ENCODE measurements at regions not wholly inside any gene's neighbourhood (a gene's known extent, or its start where the extent isn't known, plus 50 kb on each side); places are given as distances from the start of the nearest gene placed in this dataset.

- no peak for TF ChIP-seq CTCF (IDR thresholded peaks at IDR 0.05; ENCODE audit: low read depth, low read length)
- TF ChIP-seq, protein P1, sequence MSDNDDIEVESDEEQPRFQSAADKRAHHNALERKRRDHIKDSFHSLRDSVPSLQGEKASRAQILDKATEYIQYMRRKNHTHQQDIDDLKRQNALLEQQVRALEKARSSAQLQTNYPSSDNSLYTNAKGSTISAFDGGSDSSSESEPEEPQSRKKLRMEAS (IDR thresholded peaks at IDR 0.05; ENCODE audit: low read depth, low read length): no peak
- no peak for TF ChIP-seq POLR2A (IDR thresholded peaks at IDR 0.05; ENCODE audit: extremely low read depth, insufficient read length)
- TF ChIP-seq MYC (IDR thresholded peaks at IDR 0.05; ENCODE audit: low read depth, low read length): no peak
- DNase-seq (ENCODE audit: low read depth): no peak
- no peak overlapping the region for H3K4me3 ChIP-seq (ENCODE audit: low read depth, low read length)
These were observed 730.8 kb upstream of the EPHA6 start for GRCh38 chr3:96083610-96084009.

- H3K4me3 ChIP-seq (ENCODE audit: low read depth, low read length): no peak overlapping the region
- DNase-seq (ENCODE audit: low read depth): no peak
- no peak for TF ChIP-seq CTCF (IDR thresholded peaks at IDR 0.05; ENCODE audit: low read depth, low read length)
- TF ChIP-seq POLR2A (IDR thresholded peaks at IDR 0.05; ENCODE audit: extremely low read depth, insufficient read length): no peak
- TF ChIP-seq, protein P1 (IDR thresholded peaks at IDR 0.05; ENCODE audit: low read depth, low read length): no peak
- TF ChIP-seq MYC (IDR thresholded peaks at IDR 0.05; ENCODE audit: low read depth, low read length): no peak
These were observed 728.4 kb upstream of the EPHA6 start for GRCh38 chr3:96086018-96086417.

- DNase-seq (ENCODE audit: low read depth): no peak
- TF ChIP-seq MYC (IDR thresholded peaks at IDR 0.05; ENCODE audit: low read depth, low read length): no peak
- no peak for TF ChIP-seq POLR2A (IDR thresholded peaks at IDR 0.05; ENCODE audit: extremely low read depth, insufficient read length)
- no peak for TF ChIP-seq CTCF (IDR thresholded peaks at IDR 0.05; ENCODE audit: low read depth, low read length)
- TF ChIP-seq, protein P1 (IDR thresholded peaks at IDR 0.05; ENCODE audit: low read depth, low read length): no peak
- H3K4me3 ChIP-seq (ENCODE audit: low read depth, low read length): no peak overlapping the region
These were observed 713.3 kb upstream of the EPHA6 start for GRCh38 chr3:96101006-96101560.

DNA sequence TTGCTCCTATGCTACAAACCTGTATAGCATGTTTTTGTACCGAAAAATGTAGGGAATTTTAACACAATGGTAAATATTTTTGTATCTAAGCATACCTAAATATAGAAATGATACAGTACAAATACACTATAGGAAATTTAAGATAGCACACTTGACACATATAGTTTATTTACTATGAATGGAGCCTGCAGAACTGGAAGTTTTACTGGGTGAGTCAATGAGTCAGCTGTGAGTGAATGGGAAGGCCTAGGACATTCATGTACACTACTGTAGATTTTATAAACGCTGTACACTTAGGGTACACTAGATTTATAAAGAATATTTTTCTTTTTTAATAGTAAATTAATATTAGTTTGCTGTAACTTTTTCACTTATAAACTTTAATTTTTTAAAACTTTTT lies 707.7 kb upstream of the EPHA6 start:
- no peak overlapping the region for H3K4me3 ChIP-seq (ENCODE audit: low read depth, low read length)
- DNase-seq (ENCODE audit: low read depth): no peak
- TF ChIP-seq, protein P1 (IDR thresholded peaks at IDR 0.05; ENCODE audit: low read depth, low read length): no peak
- no peak for TF ChIP-seq MYC (IDR thresholded peaks at IDR 0.05; ENCODE audit: low read depth, low read length)
- TF ChIP-seq CTCF (IDR thresholded peaks at IDR 0.05; ENCODE audit: low read depth, low read length): no peak
- no peak for TF ChIP-seq POLR2A (IDR thresholded peaks at IDR 0.05; ENCODE audit: extremely low read depth, insufficient read length)
